ENCODE measurements at regions not wholly inside any gene's neighbourhood (a gene's known extent, or its start where the extent isn't known, plus 50 kb on each side); places are given as distances from the start of the nearest gene placed in this dataset.

GRCh38 chr2:52386433-52387030 is 1354.6 kb upstream of the NRXN1 start:
- no peak for TF ChIP-seq CTCF (IDR thresholded peaks at IDR 0.05)
- no peak for TF ChIP-seq POLR2A (IDR thresholded peaks at IDR 0.05)

Data from lower leg skin (tissue), 3 donors.